ENCODE measurements at regions not wholly inside any gene's neighbourhood (a gene's known extent, or its start where the extent isn't known, plus 50 kb on each side); places are given as distances from the start of the nearest gene placed in this dataset.

DNA sequence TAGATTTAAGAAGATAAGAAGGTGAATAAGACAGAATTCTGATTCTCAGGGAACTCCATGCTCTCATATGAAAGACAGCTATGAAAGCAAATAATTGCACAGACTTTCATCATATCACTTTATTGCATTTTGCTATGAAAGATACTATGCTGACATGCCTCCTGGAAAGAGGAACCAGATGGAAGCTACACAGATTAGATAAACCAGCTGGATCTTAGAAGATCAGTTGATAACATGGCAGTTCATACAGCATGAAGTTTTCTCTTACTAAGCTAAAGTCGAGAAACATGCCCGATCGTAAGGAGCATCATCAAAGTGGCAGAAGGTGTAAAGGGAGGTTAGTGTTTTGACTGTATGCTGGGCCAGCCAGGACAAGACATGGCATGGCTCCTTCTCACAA, 112.5 kb upstream of the DPP6 start:
- TF ChIP-seq TAF1 (CRISPR knock-in tag; IDR thresholded peaks at IDR 0.05) (no peak), CTCF (CRISPR knock-in tag; IDR thresholded peaks at IDR 0.05) (no peak), HMGXB3 (CRISPR knock-in tag; IDR thresholded peaks at IDR 0.05; ENCODE audit: borderline replicate concordance) (no peak), PHF5A (CRISPR knock-in tag; IDR thresholded peaks at IDR 0.05; ENCODE audit: low read depth, unreplicated experiment) (no peak), ZNF274 (CRISPR knock-in tag; IDR thresholded peaks at IDR 0.05) (no peak), ATF1 (CRISPR knock-in tag; IDR thresholded peaks at IDR 0.05) (no peak), TARDBP (CRISPR knock-in tag; IDR thresholded peaks at IDR 0.05) (no peak), NFE2L1 (CRISPR knock-in tag; IDR thresholded peaks at IDR 0.05; ENCODE audit: borderline replicate concordance) (no peak), SIN3A (IDR thresholded peaks at IDR 0.05; ENCODE audit: borderline replicate concordance, low read depth, low read length) (no peak), FOXK2 (IDR thresholded peaks at IDR 0.05) (no peak), MLX (CRISPR knock-in tag; IDR thresholded peaks at IDR 0.05) (no peak), THYN1 (CRISPR knock-in tag; IDR thresholded peaks at IDR 0.05; ENCODE audit: borderline replicate concordance, low read depth) (no peak)
